ENCODE measurements at regions not wholly inside any gene's neighbourhood (a gene's known extent, or its start where the extent isn't known, plus 50 kb on each side); places are given as distances from the start of the nearest gene placed in this dataset.

DNA sequence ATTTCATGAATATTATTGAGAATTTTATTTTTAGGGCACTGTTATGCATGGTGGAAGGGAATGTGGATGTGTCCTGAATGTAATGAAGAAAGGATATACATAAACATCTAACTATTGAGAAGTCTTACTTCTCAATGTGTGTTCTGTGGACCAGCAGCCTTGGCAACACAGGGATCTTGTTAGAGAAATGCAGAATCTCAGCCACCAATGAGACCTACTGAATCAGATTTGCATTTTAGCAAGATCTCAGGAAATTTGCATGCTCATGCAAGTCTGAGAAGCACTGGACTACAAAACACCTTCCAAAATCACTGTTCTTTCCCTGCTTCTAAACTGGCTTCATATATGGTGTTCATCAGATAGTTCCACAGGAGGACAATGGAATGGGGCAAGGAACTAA is 139.7 kb upstream of the WDFY3 start:
- H3K4me3 ChIP-seq (ENCODE audit: low read depth, low read length): no peak overlapping the region
- TF ChIP-seq CTCF (IDR thresholded peaks at IDR 0.05; ENCODE audit: low read depth, low read length): no peak

GRCh38 chr4:85106805-85107336 is 140.4 kb upstream of the WDFY3 start:
- no peak for TF ChIP-seq CTCF (IDR thresholded peaks at IDR 0.05; ENCODE audit: low read depth, low read length)
- H3K4me3 ChIP-seq (ENCODE audit: low read depth, low read length): no peak overlapping the region

GRCh38 chr4:85107553-85107952 is 141.1 kb upstream of the WDFY3 start:
- TF ChIP-seq CTCF (IDR thresholded peaks at IDR 0.05; ENCODE audit: low read depth, low read length): no peak
- H3K4me3 ChIP-seq (ENCODE audit: low read depth, low read length): no peak overlapping the region

DNA sequence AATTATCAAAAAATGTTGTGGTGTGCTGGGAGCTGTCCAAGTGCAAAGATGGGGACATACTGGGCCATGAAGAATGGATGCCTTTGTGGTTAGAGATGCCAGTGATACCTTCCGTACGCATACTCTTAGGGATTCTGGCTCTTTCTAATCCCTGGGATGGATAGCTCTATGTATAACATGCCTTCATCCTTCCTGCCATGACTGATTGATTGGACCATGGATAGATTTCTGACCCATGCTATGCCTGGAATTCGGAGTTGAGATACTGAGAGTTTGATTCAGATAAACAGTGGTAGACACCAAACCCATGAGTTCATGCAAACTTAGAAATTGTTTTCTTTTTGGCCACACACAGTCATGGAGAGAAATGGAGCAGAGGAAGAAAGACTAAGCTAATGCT is 147.2 kb upstream of the WDFY3 start:
- no peak overlapping the region for H3K4me3 ChIP-seq (ENCODE audit: low read depth, low read length)
- TF ChIP-seq CTCF (IDR thresholded peaks at IDR 0.05; ENCODE audit: low read depth, low read length): no peak

GRCh38 chr4:85114526-85114925 is 148.0 kb upstream of the WDFY3 start:
- TF ChIP-seq CTCF (IDR thresholded peaks at IDR 0.05; ENCODE audit: low read depth, low read length): no peak
- no peak overlapping the region for H3K4me3 ChIP-seq (ENCODE audit: low read depth, low read length)

GRCh38 chr4:85116008-85116407 is 149.5 kb upstream of the WDFY3 start:
- no peak overlapping the region for H3K4me3 ChIP-seq (ENCODE audit: low read depth, low read length)
- TF ChIP-seq CTCF (IDR thresholded peaks at IDR 0.05; ENCODE audit: low read depth, low read length): no peak

GRCh38 chr4:85125688-85126087 is 159.2 kb upstream of the WDFY3 start:
- H3K4me3 ChIP-seq (ENCODE audit: low read depth, low read length): no peak overlapping the region
- TF ChIP-seq CTCF (IDR thresholded peaks at IDR 0.05; ENCODE audit: low read depth, low read length): no peak

Data from WI38 (cell line).